ENCODE measurements at regions not wholly inside any gene's neighbourhood (a gene's known extent, or its start where the extent isn't known, plus 50 kb on each side); places are given as distances from the start of the nearest gene placed in this dataset.

DNA sequence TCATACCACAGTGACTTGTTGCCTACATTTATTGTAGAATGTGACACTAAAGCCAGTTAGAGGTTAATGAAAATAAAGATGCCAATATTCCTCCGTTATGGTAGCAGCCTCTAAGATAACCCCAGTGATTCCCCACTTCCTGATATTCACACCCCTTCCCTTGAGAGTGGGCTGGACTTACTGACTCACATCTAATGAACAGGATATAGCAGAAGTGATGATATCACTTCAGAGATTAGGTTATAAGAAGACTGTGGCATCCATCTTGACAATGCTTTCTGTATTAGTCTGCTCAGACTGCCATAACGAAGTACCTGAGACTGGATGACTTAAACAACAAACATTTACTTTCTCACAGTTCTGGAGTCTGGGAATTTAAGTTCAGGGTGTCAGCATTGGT lies 149.6 kb upstream of the MTNR1B start:
- no peaks in the 10 kb centered on the region for H3K4me1 ChIP-seq (ENCODE audit: control insufficient read depth, insufficient read depth, low read length, unreplicated experiment)
- no peaks in the 10 kb centered on the region for H3K36me3 ChIP-seq (ENCODE audit: insufficient read depth, low read length)
- no peak overlapping the region for H3K27ac ChIP-seq (ENCODE audit: low read depth, low read length)
- no peak overlapping the region for H2AFZ ChIP-seq (ENCODE audit: low read length, unreplicated experiment)
- H3K4me3 ChIP-seq (ENCODE audit: low read depth, low read length), result no peak overlapping the region
- H3K27me3 ChIP-seq (ENCODE audit: insufficient read depth, low read length), result no peaks in the 10 kb centered on the region
- H3K79me2 ChIP-seq (ENCODE audit: control insufficient read depth, insufficient read depth, low read length, unreplicated experiment), result no peaks in the 10 kb centered on the region

- H3K4me1 ChIP-seq (ENCODE audit: control insufficient read depth, insufficient read depth, low read length, unreplicated experiment), result no peaks in the 10 kb centered on the region
- H3K4me3 ChIP-seq (ENCODE audit: low read depth, low read length), result no peak overlapping the region
- H3K79me2 ChIP-seq (ENCODE audit: control insufficient read depth, insufficient read depth, low read length, unreplicated experiment), result no peaks in the 10 kb centered on the region
- no peaks in the 10 kb centered on the region for H3K36me3 ChIP-seq (ENCODE audit: insufficient read depth, low read length)
- no peak overlapping the region for H3K27ac ChIP-seq (ENCODE audit: low read depth, low read length)
- no peaks in the 10 kb centered on the region for H3K27me3 ChIP-seq (ENCODE audit: insufficient read depth, low read length)
- no peak overlapping the region for H2AFZ ChIP-seq (ENCODE audit: low read length, unreplicated experiment)
Measured at GRCh38 chr11:92820860-92821259, 148.6 kb upstream of the MTNR1B start.

DNA sequence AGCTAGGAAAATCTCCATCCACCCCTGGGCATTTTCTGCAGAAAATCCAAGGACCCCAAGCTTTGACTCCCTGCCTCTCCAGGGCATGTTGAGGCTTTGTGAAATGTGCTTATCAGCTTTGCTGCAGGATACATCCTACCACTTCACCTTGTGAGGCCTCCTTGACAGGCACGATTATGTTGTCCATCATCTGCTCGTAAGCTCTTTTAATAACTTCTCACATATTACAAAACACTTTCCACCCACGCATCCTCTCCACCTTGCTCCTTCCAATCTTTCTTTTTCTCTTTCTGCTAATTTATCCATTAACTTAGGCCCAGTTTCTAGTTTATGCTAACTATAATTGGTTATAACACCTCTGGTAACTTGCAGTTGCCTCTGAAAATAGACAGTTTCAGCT lies 147.0 kb upstream of the MTNR1B start:
- Histone ChIP-seq H3K4me3 (ENCODE audit: low read depth, low read length) (no peak overlapping the region), H3K79me2 (ENCODE audit: control insufficient read depth, insufficient read depth, low read length, unreplicated experiment) (no peaks in the 10 kb centered on the region), H2AFZ (ENCODE audit: low read length, unreplicated experiment) (no peak overlapping the region), H3K27ac (ENCODE audit: low read depth, low read length) (no peak overlapping the region), H3K27me3 (ENCODE audit: insufficient read depth, low read length) (no peaks in the 10 kb centered on the region), H3K36me3 (ENCODE audit: insufficient read depth, low read length) (no peaks in the 10 kb centered on the region), H3K4me1 (ENCODE audit: control insufficient read depth, insufficient read depth, low read length, unreplicated experiment) (no peaks in the 10 kb centered on the region)

DNA sequence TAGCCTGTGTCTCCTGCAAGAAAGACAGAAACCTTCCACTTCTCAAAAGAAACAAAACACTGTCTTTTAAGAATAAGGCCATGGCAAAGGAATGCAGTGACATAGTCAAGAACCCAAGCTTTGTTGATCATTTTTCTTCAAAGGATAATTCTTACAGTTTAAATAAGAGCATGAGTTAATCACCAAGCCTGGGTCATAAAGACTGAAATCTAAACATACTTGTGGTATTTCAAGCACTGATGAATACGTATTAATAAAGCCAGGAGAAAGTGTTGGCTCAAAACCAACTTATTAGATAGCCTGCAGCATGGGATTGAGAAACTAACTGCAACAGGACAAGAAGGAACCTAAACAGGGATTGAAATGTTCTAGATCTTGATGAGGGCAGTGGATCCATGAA lies 143.3 kb upstream of the MTNR1B start:
- Histone ChIP-seq H3K27ac (ENCODE audit: low read depth, low read length) (no peak overlapping the region), H3K4me3 (ENCODE audit: low read depth, low read length) (no peak overlapping the region)

GRCh38 chr11:92826603-92827002 lies 142.8 kb upstream of the MTNR1B start:
- Histone ChIP-seq H3K27ac (ENCODE audit: low read depth, low read length) (no peak overlapping the region), H2AFZ (ENCODE audit: low read length, unreplicated experiment) (no peak overlapping the region), H3K27me3 (ENCODE audit: insufficient read depth, low read length) (no peaks in the 10 kb centered on the region), H3K36me3 (ENCODE audit: insufficient read depth, low read length) (no peaks in the 10 kb centered on the region), H3K79me2 (ENCODE audit: control insufficient read depth, insufficient read depth, low read length, unreplicated experiment) (no peaks in the 10 kb centered on the region), H3K4me3 (ENCODE audit: low read depth, low read length) (no peak overlapping the region), H3K4me1 (ENCODE audit: control insufficient read depth, insufficient read depth, low read length, unreplicated experiment) (no peaks in the 10 kb centered on the region)

More for the DNA sequence above, 143.3 kb upstream of the MTNR1B start:
- Histone ChIP-seq H2AFZ (ENCODE audit: low read length, unreplicated experiment) (no peak overlapping the region), H3K36me3 (ENCODE audit: insufficient read depth, low read length) (no peaks in the 10 kb centered on the region), H3K79me2 (ENCODE audit: control insufficient read depth, insufficient read depth, low read length, unreplicated experiment) (no peaks in the 10 kb centered on the region), H3K27me3 (ENCODE audit: insufficient read depth, low read length) (no peaks in the 10 kb centered on the region), H3K4me1 (ENCODE audit: control insufficient read depth, insufficient read depth, low read length, unreplicated experiment) (no peaks in the 10 kb centered on the region)

DNA sequence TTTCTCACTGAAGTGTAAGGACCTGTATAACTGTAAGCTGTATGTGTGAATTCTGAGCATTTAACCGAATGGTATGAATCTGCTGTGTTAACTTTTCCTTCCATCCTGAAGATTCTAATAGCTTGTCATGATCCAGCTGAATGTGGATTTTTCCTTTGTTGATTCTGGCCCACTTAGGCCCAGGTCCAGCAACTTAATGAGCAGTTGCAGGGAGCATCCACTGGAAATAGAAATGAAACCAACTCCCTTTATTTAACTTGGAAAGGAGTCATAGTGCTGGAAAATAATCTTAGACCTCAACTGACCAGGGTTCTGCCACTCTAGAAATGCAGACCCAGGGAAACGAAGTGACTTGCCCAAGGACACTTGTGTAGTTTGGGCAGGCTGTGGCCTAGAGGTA lies 142.3 kb upstream of the MTNR1B start:
- Histone ChIP-seq H3K79me2 (ENCODE audit: control insufficient read depth, insufficient read depth, low read length, unreplicated experiment) (no peaks in the 10 kb centered on the region), H3K27ac (ENCODE audit: low read depth, low read length) (no peak overlapping the region), H3K27me3 (ENCODE audit: insufficient read depth, low read length) (no peaks in the 10 kb centered on the region), H3K4me3 (ENCODE audit: low read depth, low read length) (no peak overlapping the region), H3K4me1 (ENCODE audit: control insufficient read depth, insufficient read depth, low read length, unreplicated experiment) (no peaks in the 10 kb centered on the region), H3K36me3 (ENCODE audit: insufficient read depth, low read length) (no peaks in the 10 kb centered on the region), H2AFZ (ENCODE audit: low read length, unreplicated experiment) (no peak overlapping the region)

GRCh38 chr11:92828556-92828955 lies 140.9 kb upstream of the MTNR1B start:
- no peak overlapping the region for H3K4me3 ChIP-seq (ENCODE audit: low read depth, low read length)
- no peaks in the 10 kb centered on the region for H3K79me2 ChIP-seq (ENCODE audit: control insufficient read depth, insufficient read depth, low read length, unreplicated experiment)
- H3K36me3 ChIP-seq (ENCODE audit: insufficient read depth, low read length), result no peaks in the 10 kb centered on the region
- H2AFZ ChIP-seq (ENCODE audit: low read length, unreplicated experiment), result no peak overlapping the region
- no peaks in the 10 kb centered on the region for H3K27me3 ChIP-seq (ENCODE audit: insufficient read depth, low read length)
- no peaks in the 10 kb centered on the region for H3K4me1 ChIP-seq (ENCODE audit: control insufficient read depth, insufficient read depth, low read length, unreplicated experiment)
- H3K27ac ChIP-seq (ENCODE audit: low read depth, low read length), result no peak overlapping the region

DNA sequence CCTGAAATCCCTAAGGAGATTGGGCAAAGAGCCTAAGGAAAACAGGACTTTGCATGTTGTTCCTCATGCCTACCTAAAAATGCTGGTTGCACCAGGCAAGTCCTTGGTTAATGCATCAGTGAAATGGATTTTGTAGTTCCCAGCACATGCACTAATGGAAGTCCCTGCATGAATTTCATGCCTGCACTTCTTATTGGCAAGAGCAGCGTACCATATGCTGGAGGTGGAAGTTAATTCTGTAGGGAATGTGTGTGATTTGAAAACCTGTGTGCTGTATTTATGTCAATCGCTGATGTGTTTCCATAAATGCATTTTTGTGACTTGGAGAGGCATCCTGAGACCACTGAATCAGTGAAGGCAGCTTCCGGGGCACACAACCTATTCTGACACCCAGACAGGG lies 140.3 kb upstream of the MTNR1B start:
- H2AFZ ChIP-seq (ENCODE audit: low read length, unreplicated experiment), result no peak overlapping the region
- no peaks in the 10 kb centered on the region for H3K79me2 ChIP-seq (ENCODE audit: control insufficient read depth, insufficient read depth, low read length, unreplicated experiment)
- no peak overlapping the region for H3K4me3 ChIP-seq (ENCODE audit: low read depth, low read length)
- no peak overlapping the region for H3K27ac ChIP-seq (ENCODE audit: low read depth, low read length)
- H3K4me1 ChIP-seq (ENCODE audit: control insufficient read depth, insufficient read depth, low read length, unreplicated experiment), result no peaks in the 10 kb centered on the region
- no peaks in the 10 kb centered on the region for H3K27me3 ChIP-seq (ENCODE audit: insufficient read depth, low read length)
- H3K36me3 ChIP-seq (ENCODE audit: insufficient read depth, low read length), result no peaks in the 10 kb centered on the region

DNA sequence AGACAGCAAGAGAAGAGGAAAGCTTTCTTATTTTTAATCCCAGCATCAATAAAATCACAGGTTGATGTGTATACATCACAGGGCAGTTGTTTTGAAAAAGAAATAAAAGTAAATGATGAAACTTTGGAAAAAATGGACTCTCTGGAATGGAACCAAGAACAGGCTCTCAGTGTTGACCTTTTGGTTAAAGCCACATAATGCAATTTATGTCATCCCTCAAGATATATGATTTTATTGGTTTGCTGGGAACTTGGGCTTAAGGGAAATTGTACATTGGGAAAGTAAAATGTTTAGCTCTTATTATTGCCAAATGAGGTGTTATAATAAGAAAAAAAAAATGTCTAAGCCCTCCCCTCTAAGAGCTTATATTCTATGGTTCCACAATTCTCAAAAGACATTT lies 139.8 kb upstream of the MTNR1B start:
- Histone ChIP-seq H3K4me3 (ENCODE audit: low read depth, low read length) (no peak overlapping the region), H3K4me1 (ENCODE audit: control insufficient read depth, insufficient read depth, low read length, unreplicated experiment) (no peaks in the 10 kb centered on the region), H3K79me2 (ENCODE audit: control insufficient read depth, insufficient read depth, low read length, unreplicated experiment) (no peaks in the 10 kb centered on the region), H3K36me3 (ENCODE audit: insufficient read depth, low read length) (no peaks in the 10 kb centered on the region), H3K27ac (ENCODE audit: low read depth, low read length) (no peak overlapping the region), H3K27me3 (ENCODE audit: insufficient read depth, low read length) (no peaks in the 10 kb centered on the region), H2AFZ (ENCODE audit: low read length, unreplicated experiment) (no peak overlapping the region)

GRCh38 chr11:92830377-92831155 lies 138.9 kb upstream of the MTNR1B start:
- Histone ChIP-seq H3K36me3 (ENCODE audit: insufficient read depth, low read length) (no peaks in the 10 kb centered on the region), H3K27me3 (ENCODE audit: insufficient read depth, low read length) (no peaks in the 10 kb centered on the region), H3K4me3 (ENCODE audit: low read depth, low read length) (no peak overlapping the region), H3K4me1 (ENCODE audit: control insufficient read depth, insufficient read depth, low read length, unreplicated experiment) (no peaks in the 10 kb centered on the region), H2AFZ (ENCODE audit: low read length, unreplicated experiment) (no peak overlapping the region), H3K79me2 (ENCODE audit: control insufficient read depth, insufficient read depth, low read length, unreplicated experiment) (no peaks in the 10 kb centered on the region), H3K27ac (ENCODE audit: low read depth, low read length) (no peak overlapping the region)

- H3K4me1 ChIP-seq (ENCODE audit: control insufficient read depth, insufficient read depth, low read length, unreplicated experiment), result no peaks in the 10 kb centered on the region
- no peaks in the 10 kb centered on the region for H3K36me3 ChIP-seq (ENCODE audit: insufficient read depth, low read length)
- H3K4me3 ChIP-seq (ENCODE audit: low read depth, low read length), result no peak overlapping the region
- no peaks in the 10 kb centered on the region for H3K79me2 ChIP-seq (ENCODE audit: control insufficient read depth, insufficient read depth, low read length, unreplicated experiment)
- no peak overlapping the region for H3K27ac ChIP-seq (ENCODE audit: low read depth, low read length)
- H2AFZ ChIP-seq (ENCODE audit: low read length, unreplicated experiment), result no peak overlapping the region
- H3K27me3 ChIP-seq (ENCODE audit: insufficient read depth, low read length), result no peaks in the 10 kb centered on the region
Measured at GRCh38 chr11:92834296-92835020, 135.0 kb upstream of the MTNR1B start.

Data from ACC112 (cell line).